Cardiac muscle cell (in vitro differentiated cells and primary cell): ENCODE measurements at regions not wholly inside any gene's neighbourhood (a gene's known extent, or its start where the extent isn't known, plus 50 kb on each side); places are given as distances from the start of the nearest gene placed in this dataset.

Source experiments
- DNase-seq, 2 donors: peaks; one replicate each; pipeline versions ENCODE4 v3.0.0 to v3.0.0-alpha.2; 2010 to 2017; ENCODE audit warnings: low read depth in 1 of 2, low spot score in 1 of 2
- H3K27ac ChIP-seq: fragments of 200-600 bp; sonication (generic); 2 replicates; pipeline ENCODE4 v1.5.1; 2016
- H3K27me3 ChIP-seq: fragments of 200-600 bp; sonication (generic); 2 replicates; pipeline ENCODE4 v1.6.0; 2016; ENCODE audit warnings: control low read depth
- H3K36me3 ChIP-seq: fragments of 200-600 bp; sonication (generic); 2 replicates; pipeline ENCODE4 v1.5.1; 2016; ENCODE audit warnings: control low read depth
- H3K4me1 ChIP-seq: fragments of 200-600 bp; sonication (generic); 2 replicates; pipeline ENCODE4 v1.8.1; 2017; ENCODE audit warnings: low read depth, mild to moderate bottlenecking, mixed run types
- H3K4me3 ChIP-seq: fragments of 200-600 bp; sonication (generic); 2 replicates; pipeline ENCODE4 v1.5.1; 2016; ENCODE audit warnings: mild to moderate bottlenecking
- H3K9me3 ChIP-seq: fragments of 200-600 bp; sonication (generic); 2 replicates; pipeline ENCODE4 v1.5.1; 2017; ENCODE audit warnings: low read depth, mild to moderate bottlenecking, control low read depth
- TF ChIP-seq, protein P1 (sequence below): IDR thresholded peaks from 2 replicates; pipeline ENCODE4 v1.5.1; 2012; ENCODE audit warnings: low read depth, mild to moderate bottlenecking, low read length

- H3K9me3 ChIP-seq: no peaks in the 10 kb centered on the region
- H3K36me3 ChIP-seq: no peaks in the 10 kb centered on the region
- no peaks in the 10 kb centered on the region for H3K4me1 ChIP-seq
- H3K4me3 ChIP-seq: no peak overlapping the region
- no peak for DNase-seq
- H3K27ac ChIP-seq: no peak overlapping the region
- TF ChIP-seq, protein P1, sequence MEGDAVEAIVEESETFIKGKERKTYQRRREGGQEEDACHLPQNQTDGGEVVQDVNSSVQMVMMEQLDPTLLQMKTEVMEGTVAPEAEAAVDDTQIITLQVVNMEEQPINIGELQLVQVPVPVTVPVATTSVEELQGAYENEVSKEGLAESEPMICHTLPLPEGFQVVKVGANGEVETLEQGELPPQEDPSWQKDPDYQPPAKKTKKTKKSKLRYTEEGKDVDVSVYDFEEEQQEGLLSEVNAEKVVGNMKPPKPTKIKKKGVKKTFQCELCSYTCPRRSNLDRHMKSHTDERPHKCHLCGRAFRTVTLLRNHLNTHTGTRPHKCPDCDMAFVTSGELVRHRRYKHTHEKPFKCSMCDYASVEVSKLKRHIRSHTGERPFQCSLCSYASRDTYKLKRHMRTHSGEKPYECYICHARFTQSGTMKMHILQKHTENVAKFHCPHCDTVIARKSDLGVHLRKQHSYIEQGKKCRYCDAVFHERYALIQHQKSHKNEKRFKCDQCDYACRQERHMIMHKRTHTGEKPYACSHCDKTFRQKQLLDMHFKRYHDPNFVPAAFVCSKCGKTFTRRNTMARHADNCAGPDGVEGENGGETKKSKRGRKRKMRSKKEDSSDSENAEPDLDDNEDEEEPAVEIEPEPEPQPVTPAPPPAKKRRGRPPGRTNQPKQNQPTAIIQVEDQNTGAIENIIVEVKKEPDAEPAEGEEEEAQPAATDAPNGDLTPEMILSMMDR: no peak
- peaks cover 12% of the 10 kb centered on the region for H3K27me3 ChIP-seq
Observed at GRCh38 chr3:55124371-55124770, 196.5 kb upstream of the LRTM1 start.
